Lower leg skin (tissue), 4 donors: ENCODE measurements at regions not wholly inside any gene's neighbourhood (a gene's known extent, or its start where the extent isn't known, plus 50 kb on each side); places are given as distances from the start of the nearest gene placed in this dataset.

Experiments used
- DNase-seq, 2 donors: peaks; one replicate each; pipeline ENCODE4 v3.0.0-alpha.2; 2019; ENCODE audit warnings: low spot score in 2 of 2
- H3K4me3 ChIP-seq: fragments of 200-600 bp; sonication (generic); 2 replicates; pipeline ENCODE4 v1.5.1; 2017; ENCODE audit warnings: mild to moderate bottlenecking, low read depth; ENCODE audit not compliant: poor library complexity, severe bottlenecking
- POLR2A ChIP-seq, 2 donors: fragments of 450-650 bp; IDR thresholded peaks; one replicate each; pipeline ENCODE4 v1.6.1; 2016 to 2017; ENCODE audit warnings: antibody characterized with exemption in 2 of 2, mild to moderate bottlenecking in 1 of 2, moderate library complexity in 1 of 2
- WGBS, 2 donors: methylation state at CpG; one replicate each; pipeline ENCODE4 v1.1.5; 2018; 5-methylcytosine and 5-hydroxymethylcytosine counted together
- intact Hi-C: fragments of 100-400 bp; cut with DNase I; formaldehyde crosslinking; loops from one replicate; pipeline ENCODE4 v1.15.0; 2023; ENCODE audit warnings: low total_unique reads
- TF ChIP-seq, protein P1 (sequence below), 3 donors: fragments of 450-650 bp; IDR thresholded peaks; one replicate each; pipeline ENCODE4 v1.5.1; 2016; ENCODE audit warnings: antibody characterized with exemption in 3 of 3, mild to moderate bottlenecking in 3 of 3, moderate library complexity in 2 of 3

DNA sequence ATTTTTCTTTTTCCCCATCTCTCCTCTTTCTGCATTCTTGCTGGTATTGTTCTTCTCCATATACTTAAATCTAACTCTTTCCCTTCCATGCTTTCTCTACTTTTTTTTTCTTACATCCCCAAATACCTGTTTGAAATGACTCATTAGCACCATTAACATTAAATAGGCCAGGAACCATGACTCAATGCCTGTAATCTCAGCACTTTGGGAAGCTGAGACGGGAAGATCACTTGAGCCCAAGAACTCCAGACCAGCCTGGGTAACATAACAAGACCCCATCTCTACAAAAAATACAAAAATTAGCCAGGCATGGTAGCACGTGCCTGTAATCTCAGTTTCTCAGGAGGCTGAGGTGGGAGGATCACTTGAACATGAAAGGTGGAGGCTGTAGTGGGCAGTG, 1026.8 kb downstream of the GATA3 start:
- no peak for DNase-seq
- intact Hi-C loops: no loop called here
- TF ChIP-seq, protein P1, sequence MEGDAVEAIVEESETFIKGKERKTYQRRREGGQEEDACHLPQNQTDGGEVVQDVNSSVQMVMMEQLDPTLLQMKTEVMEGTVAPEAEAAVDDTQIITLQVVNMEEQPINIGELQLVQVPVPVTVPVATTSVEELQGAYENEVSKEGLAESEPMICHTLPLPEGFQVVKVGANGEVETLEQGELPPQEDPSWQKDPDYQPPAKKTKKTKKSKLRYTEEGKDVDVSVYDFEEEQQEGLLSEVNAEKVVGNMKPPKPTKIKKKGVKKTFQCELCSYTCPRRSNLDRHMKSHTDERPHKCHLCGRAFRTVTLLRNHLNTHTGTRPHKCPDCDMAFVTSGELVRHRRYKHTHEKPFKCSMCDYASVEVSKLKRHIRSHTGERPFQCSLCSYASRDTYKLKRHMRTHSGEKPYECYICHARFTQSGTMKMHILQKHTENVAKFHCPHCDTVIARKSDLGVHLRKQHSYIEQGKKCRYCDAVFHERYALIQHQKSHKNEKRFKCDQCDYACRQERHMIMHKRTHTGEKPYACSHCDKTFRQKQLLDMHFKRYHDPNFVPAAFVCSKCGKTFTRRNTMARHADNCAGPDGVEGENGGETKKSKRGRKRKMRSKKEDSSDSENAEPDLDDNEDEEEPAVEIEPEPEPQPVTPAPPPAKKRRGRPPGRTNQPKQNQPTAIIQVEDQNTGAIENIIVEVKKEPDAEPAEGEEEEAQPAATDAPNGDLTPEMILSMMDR (IDR thresholded peaks at IDR 0.05): no peak
- no peak for TF ChIP-seq POLR2A (IDR thresholded peaks at IDR 0.05)
- WGBS, 2 donors: 62 to 65% methylated on average over 2 of the region's 2 CpGs
- no peak overlapping the region for H3K4me3 ChIP-seq

DNA sequence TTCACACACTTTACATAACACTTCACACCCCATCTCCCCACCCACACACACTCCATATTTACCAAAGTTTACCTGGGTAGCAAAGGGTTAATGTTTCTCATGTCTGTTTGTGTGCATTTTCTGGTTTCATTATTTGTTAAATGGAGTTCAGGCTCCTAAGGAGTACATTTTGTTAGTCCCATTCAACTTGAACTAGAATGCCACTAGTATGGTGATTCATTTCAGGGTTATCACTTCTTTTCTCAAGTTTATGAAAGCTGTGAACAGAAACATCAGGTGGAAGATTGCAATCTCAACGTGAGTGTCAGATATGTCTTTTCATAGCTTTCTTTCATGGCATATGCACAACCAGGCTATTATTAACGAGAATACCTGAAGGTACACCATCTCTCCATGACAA, 1027.5 kb downstream of the GATA3 start:
- no peak for DNase-seq
- intact Hi-C loops: no loop called here
- TF ChIP-seq, protein P1 (IDR thresholded peaks at IDR 0.05): no peak
- TF ChIP-seq POLR2A (IDR thresholded peaks at IDR 0.05): no peak
- 40 to 48% methylated on average over 2 of the region's 2 CpGs for WGBS, 2 donors
- H3K4me3 ChIP-seq: no peak overlapping the region

DNA sequence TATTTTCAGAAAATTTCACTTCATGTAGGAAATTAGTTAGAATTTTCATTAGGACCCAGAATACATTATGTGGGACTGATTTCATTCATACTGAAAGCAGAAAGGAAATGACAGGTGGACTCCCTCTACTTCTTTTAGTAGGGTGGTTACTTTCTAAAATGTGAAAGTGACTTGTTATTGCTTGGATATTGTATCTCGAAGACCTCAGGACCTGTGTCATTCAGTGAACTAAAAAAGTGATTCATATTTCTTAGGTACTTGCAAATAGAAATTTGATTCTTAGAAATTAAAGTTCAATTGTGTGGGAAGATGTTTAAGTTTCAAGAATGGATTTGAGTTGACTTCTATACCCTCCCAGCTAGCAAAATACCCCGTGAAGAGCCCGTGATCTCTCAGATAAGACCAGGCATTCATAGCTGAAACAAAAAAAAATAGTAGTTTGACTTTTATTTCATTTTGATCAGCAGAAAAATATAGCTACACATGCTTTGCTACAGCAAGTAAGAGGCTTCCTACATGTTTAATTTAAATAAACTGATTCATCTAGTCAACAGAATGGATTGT, 1037.1 kb downstream of the GATA3 start:
- DNase-seq: no peak
- intact Hi-C loops: no loop called here
- 74 to 84% methylated on average over 3 of the region's 3 CpGs for WGBS, 2 donors
- H3K4me3 ChIP-seq: no peak overlapping the region
- no peak for TF ChIP-seq POLR2A (IDR thresholded peaks at IDR 0.05)
- TF ChIP-seq, protein P1 (IDR thresholded peaks at IDR 0.05): no peak

DNA sequence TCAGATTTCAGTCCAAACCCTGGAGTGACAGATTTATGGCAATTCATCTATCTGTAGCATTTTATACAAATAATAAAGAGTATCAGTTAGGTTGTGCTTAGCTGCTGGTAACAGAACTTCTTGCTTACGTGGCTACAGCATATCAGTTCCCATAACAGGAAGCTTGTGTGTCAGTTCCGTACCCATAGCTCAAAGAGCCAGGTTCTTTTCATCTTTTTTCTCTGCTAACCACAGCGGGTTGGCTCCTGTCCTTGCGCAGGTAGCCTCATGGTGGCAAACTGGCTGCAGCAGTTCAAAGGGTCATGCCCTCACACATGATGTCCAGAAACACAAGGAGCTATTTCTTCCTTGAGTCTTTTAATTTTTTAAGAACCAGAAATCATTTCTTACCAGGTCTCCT, 1041.8 kb downstream of the GATA3 start:
- DNase-seq: no peak
- no peak overlapping the region for H3K4me3 ChIP-seq
- 81 to 82% methylated on average over 4 of the region's 4 CpGs for whole genome bisulfite sequencing, 2 donors
- intact Hi-C loops: no loop called here
- TF ChIP-seq, protein P1 (IDR thresholded peaks at IDR 0.05): no peak
- no peak for TF ChIP-seq POLR2A (IDR thresholded peaks at IDR 0.05)

DNA sequence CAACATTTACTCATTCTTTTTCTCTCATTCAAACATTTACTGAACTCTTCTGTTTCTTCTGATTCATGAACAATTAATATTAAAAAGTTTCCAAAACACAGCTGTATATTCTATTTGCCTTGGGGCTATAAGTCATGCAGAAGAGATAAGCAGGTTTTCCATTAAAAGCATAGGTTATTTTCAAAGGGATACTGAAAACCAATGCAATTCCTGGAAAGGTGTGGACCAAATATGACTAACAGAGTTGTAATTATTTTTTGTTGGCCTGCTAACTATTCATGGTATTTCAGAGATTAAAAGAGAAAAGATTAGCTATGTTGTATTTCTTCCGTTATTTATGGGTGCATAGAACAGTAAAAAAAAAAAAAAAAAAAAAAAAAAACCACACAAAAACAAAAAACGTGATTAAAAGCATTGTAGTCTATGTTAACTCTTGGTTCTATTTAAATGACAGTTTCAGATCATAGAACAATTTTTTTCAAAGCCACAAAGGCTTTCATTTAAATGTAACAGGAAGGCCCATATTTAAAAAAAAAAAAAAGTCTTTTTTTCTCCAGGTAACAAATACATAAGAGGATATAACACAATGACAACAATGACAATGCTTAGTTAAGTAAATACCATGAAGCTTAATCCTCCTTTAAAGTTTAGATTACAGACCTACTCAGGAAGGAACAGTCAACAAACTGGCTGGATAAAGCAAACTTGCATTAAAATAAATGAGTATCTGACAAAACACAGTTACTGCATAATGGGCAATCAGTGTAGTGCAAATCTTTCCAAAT, 1042.9 kb downstream of the GATA3 start:
- DNase-seq: no peak
- H3K4me3 ChIP-seq: no peak overlapping the region
- intact Hi-C loops: no loop called here
- 24 to 33% methylated on average over 2 of the region's 2 CpGs for WGBS, 2 donors
- no peak for TF ChIP-seq POLR2A (IDR thresholded peaks at IDR 0.05)
- TF ChIP-seq, protein P1 (IDR thresholded peaks at IDR 0.05): no peak

DNA sequence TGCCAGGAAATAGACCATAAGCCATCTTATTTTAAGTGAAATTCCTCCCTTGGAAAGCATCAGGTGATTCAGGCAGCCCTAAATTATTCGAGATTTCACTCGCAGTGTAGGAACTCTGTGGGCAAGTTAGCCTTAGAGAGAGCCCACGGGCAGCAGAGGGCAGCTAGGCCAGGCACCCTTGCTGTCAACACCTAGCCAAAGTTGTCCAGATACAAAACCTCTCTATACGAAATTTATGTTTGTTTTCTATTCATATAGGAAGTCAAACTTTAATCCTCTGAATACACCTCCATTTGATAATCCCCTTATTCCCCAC, 1043.5 kb downstream of the GATA3 start:
- no peak overlapping the region for H3K4me3 ChIP-seq
- TF ChIP-seq, protein P1 (IDR thresholded peaks at IDR 0.05): no peak
- TF ChIP-seq POLR2A (IDR thresholded peaks at IDR 0.05): no peak
- 72 to 78% methylated on average over 4 of the region's 4 CpGs for WGBS, 2 donors
- intact Hi-C loops: no loop called here
- DNase-seq: no peak
